ENCODE measurements at regions not wholly inside any gene's neighbourhood (a gene's known extent, or its start where the extent isn't known, plus 50 kb on each side); places are given as distances from the start of the nearest gene placed in this dataset.

- DNase-seq (ENCODE audit: low spot score): no peak
Measured at GRCh38 chr17:13933441-13934276, 135.6 kb upstream of the COX10 start.

GRCh38 chr17:13939222-13939621, 130.1 kb upstream of the COX10 start:
- no peak for DNase-seq (ENCODE audit: low spot score)

- DNase-seq (ENCODE audit: low spot score): no peak
Measured at GRCh38 chr17:13940858-13941665, 128.2 kb upstream of the COX10 start.

GRCh38 chr17:13941781-13942180, 127.5 kb upstream of the COX10 start:
- DNase-seq (ENCODE audit: low spot score): no peak

- DNase-seq (ENCODE audit: low spot score): no peak
Measured at GRCh38 chr17:13943909-13944308, 125.4 kb upstream of the COX10 start.

GRCh38 chr17:13947499-13947898, 121.8 kb upstream of the COX10 start:
- DNase-seq (ENCODE audit: low spot score): no peak

GRCh38 chr17:13952009-13952750, 117.1 kb upstream of the COX10 start:
- no peak for DNase-seq (ENCODE audit: low spot score)

GRCh38 chr17:13953841-13954240, 115.5 kb upstream of the COX10 start:
- DNase-seq (ENCODE audit: low spot score): no peak

GRCh38 chr17:13957636-13958035, 111.7 kb upstream of the COX10 start:
- no peak for DNase-seq (ENCODE audit: low spot score)

- DNase-seq (ENCODE audit: low spot score): no peak
Measured at GRCh38 chr17:13958773-13959172, 110.5 kb upstream of the COX10 start.

- no peak for DNase-seq (ENCODE audit: low spot score)
Measured at GRCh38 chr17:13961265-13961664, 108.0 kb upstream of the COX10 start.

- DNase-seq (ENCODE audit: low spot score): no peak
Measured at GRCh38 chr17:13962716-13963240, 106.5 kb upstream of the COX10 start.

GRCh38 chr17:13967416-13967815, 101.9 kb upstream of the COX10 start:
- no peak for DNase-seq (ENCODE audit: low spot score)

- DNase-seq (ENCODE audit: low spot score): no peak
Measured at GRCh38 chr17:13970531-13970930, 98.8 kb upstream of the COX10 start.

GRCh38 chr17:13973960-13974651, 95.2 kb upstream of the COX10 start:
- DNase-seq (ENCODE audit: low spot score): no peak

GRCh38 chr17:13977837-13978236, 91.5 kb upstream of the COX10 start:
- no peak for DNase-seq (ENCODE audit: low spot score)

GRCh38 chr17:13978478-13978877, 90.8 kb upstream of the COX10 start:
- DNase-seq (ENCODE audit: low spot score): no peak

- no peak for DNase-seq (ENCODE audit: low spot score)
Measured at GRCh38 chr17:13981881-13982280, 87.4 kb upstream of the COX10 start.

- DNase-seq (ENCODE audit: low spot score): no peak
Measured at GRCh38 chr17:13984956-13985355, 84.3 kb upstream of the COX10 start.

- DNase-seq (ENCODE audit: low spot score): no peak
Measured at GRCh38 chr17:13986855-13987254, 82.4 kb upstream of the COX10 start.

- DNase-seq (ENCODE audit: low spot score): no peak
Measured at GRCh38 chr17:13989138-13989537, 80.2 kb upstream of the COX10 start.

- DNase-seq (ENCODE audit: low spot score): no peak
Measured at GRCh38 chr17:13993106-13993505, 76.2 kb upstream of the COX10 start.

All from hematopoietic multipotent progenitor cell treated with erythropoietin and hydrocortisone succinate and interleukin-3 and kit ligand, for 17 days (in vitro differentiated cells).